HG02973 (cell line): ENCODE measurements at regions not wholly inside any gene's neighbourhood (a gene's known extent, or its start where the extent isn't known, plus 50 kb on each side); places are given as distances from the start of the nearest gene placed in this dataset.
"Not testable (repeated sequence)": the region's sequence is repeated elsewhere in the genome, so short reads cannot be mapped to it uniquely, and the experiment has no call there.

Source experiments
- ATAC-seq: cut with Tn5 transposase; IDR thresholded peaks from one replicate; pipeline ENCODE4 v1.9.1; 2021; ENCODE audit warnings: moderate library complexity; ENCODE audit not compliant: unreplicated experiment

DNA sequence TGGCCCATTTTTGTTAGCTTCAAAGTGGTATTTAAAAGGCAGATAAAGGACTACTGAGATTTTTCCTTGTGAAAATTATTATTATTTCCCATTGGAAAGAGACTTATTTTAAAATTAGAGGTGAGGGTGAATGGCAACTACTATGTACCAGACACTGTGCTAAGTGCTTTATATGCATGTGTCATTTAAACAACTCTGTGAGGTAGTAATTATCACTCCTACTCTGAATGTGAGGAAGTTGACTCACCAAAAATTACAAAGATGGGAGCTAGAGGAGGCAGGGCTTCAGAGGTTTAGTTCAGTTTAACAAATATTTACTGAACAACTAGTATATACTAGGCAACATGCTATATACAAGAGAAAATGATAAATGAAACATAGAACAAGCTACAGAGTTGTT lies 78.2 kb downstream of the MSL3 start:
- no peak for ATAC-seq

DNA sequence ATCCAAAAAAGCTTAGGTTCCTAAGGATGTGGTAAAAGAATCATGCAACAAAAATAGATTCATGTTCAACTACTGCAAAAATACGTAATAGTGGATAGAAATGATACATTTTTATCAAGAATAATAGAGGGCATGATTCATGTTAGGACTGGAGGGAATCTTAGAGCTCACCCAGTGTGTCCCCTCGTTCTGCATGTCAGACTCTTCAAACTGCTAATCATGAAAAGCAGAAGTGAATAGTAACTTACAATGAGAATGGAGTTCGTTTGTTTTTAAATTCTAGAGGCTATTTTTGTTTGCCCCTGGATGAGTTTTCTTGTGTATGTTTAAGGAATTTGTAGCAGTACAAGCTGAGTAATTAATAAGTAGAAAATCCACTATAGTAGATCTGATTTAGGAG lies 79.4 kb downstream of the MSL3 start:
- no peak for ATAC-seq

DNA sequence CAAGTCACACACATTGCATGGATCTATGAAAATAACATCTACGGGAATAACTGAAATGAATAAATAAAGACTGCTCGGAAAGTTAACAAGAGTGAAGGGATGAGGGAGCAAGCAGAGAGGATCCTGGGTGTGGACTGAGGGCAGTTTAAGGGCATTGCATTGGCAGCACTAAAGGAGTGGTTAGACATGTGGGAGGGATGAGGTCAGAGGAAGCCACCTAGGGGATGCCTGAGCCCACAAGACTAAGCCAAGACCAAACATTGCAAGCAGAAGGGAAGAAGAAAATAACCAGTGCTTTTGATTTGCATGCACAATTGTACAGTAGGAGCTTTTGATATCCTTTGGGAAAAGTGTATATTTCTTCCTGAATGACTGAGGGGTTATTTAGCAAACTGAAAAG lies 106.1 kb downstream of the MSL3 start:
- ATAC-seq: no peak

DNA sequence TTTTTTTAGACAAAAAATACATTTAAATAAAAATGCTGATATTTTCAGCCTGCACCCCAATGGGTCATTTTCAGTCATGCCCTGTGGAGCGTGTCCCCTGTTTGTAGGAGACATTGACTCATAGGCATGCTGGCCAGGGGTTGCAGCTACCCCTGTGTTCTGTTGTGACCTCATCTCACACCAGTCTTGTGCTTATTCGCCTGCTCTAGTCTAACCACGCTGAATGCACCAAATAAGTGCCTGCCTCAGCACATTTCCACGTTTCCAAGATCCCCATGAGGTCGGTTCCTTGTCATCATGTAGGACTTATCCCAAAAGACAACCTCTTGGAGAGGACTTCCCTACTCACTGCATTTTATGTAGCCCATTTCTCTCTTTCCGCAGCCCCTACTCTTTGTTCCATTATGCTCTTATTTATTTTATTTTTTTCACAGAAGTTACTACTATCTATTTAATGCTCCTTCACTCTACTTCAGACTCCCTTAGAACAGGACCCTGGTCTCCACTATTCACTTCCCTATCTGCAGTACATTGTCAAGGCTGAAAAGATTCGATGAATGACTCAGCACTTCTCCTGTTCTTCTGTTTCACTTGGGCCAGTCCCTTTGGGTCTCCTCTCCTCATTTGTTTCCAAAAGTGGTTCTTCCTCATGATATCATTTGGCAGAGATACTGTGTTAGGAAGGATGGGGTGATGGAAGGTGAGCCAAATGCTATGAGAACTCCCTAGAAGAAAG lies 109.7 kb downstream of the MSL3 start:
- no peak for ATAC-seq

DNA sequence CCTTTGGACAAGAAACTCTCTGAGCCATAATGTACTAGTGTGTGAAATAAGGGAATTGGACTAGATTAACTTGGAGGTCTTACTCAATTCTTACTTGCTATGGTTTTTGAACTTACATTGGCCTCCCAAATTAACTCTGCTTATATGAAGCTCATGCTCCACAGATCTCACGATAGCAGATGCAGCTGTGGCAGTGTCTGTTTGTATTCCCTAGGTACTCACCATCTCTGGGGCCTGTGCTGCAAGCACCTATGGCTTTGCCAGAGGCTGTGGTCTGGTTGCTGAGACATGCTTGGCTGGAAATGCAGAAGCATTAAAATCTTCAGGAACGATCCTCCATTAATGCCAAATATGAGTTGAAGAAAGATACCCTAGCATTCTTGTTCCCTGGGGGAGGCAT lies 112.8 kb downstream of the MSL3 start:
- no peak for ATAC-seq

DNA sequence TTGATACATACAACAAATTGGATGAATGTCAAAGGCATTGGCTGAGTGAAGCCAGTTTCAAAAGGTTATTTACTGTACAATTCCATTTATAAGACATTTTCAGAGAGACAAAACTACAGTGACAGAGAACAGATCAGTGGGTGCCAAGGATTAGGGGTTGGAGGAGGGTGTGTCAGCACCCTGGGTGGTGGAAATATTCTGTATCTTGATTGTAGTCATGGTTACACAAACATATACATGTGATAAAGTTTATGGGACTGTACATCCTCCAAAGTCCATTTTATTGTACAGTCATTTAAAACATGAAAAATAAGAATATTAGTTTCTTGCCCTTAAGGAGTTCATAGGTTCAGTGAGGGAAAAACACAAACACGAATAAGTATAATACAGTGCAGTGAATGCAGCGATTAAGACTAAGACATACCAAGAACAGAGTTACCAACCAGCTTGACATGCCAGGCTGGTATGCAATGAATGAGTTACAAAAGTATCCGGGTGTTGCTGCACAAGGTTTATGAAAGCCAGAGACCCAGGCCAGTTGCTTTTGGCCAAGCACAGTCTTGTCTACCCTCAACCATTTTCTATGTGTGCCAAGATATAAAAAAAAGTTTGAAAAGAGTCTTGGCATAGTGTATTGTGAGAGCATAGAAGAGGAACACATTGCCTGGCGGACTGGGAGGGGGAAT lies 123.6 kb downstream of the MSL3 start:
- no peak for ATAC-seq

DNA sequence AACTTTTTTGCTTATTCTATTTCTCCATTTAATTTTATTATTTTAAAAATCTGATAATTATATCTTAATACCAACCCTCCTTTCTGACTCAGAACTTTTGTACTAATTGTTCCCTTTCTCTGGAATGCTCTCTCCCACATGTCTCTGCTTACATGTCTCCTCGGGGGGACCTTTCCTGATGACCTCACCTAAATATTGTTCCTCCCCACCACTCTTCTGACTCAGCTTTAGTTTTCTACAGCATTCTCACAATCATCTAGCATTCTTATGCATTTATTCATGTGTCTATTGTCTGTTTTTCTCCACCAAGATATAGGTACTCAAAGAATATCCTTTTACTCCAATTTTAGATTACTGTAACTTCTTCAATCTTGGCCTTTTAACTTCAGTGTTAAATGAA lies 128.7 kb downstream of the MSL3 start:
- ATAC-seq: no peak

DNA sequence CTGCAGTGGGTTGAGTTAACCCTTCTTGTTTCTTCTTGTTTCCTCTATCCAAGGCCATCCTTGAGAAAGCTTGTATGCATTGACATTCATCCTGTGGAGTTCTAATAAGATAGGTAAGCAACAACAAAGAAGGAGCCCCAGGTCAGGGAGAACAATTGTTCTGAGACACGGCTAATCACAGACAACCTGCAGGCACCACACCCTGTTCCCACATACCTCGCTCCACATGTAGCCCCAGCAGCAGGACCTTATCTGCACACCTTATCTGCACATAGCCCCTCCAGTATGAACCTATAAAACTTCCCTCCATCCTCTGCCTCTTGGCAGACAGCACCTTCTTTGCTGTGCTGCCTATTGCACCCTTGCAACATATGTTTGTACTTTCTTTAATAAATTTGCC lies 129.1 kb downstream of the MSL3 start:
- ATAC-seq: no peak

DNA sequence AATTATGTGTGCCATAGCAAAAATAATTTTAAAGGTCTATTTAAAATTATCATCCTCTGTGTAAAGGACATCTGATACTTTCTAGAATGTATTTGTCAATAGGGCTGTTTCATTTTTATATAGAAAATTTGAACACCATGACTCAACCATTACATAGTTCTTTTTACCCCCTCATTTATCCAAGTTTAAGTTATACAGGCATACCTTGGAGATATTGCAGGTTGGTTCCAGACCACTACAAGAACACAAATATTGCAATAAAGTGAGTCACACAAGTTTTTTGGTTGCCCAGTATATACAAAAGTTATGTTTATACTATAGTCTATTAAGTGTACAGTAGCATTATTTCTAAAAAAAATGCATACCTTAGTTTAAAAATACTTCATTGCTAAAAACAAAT lies 130.4 kb downstream of the MSL3 start:
- no peak for ATAC-seq

DNA sequence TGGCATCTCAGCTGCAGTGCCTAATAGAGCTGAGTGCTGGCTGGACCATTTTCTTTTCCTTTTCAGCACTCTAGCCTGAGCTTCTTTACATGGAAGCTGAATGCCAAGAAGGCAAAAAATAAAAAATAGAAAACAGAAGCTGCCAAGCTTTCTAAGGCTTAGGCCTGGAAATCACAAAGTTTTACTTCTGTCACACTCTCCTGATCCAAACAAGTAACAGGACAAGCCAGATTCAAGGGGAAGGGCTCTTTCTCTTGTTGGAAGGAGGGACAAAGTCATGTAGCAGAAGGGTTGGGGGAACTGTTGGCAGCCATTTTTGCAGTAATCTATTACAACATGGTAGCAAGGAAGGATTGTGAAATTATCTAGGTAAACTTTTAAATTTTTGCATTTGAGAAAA lies 131.8 kb downstream of the MSL3 start:
- no peak for ATAC-seq

DNA sequence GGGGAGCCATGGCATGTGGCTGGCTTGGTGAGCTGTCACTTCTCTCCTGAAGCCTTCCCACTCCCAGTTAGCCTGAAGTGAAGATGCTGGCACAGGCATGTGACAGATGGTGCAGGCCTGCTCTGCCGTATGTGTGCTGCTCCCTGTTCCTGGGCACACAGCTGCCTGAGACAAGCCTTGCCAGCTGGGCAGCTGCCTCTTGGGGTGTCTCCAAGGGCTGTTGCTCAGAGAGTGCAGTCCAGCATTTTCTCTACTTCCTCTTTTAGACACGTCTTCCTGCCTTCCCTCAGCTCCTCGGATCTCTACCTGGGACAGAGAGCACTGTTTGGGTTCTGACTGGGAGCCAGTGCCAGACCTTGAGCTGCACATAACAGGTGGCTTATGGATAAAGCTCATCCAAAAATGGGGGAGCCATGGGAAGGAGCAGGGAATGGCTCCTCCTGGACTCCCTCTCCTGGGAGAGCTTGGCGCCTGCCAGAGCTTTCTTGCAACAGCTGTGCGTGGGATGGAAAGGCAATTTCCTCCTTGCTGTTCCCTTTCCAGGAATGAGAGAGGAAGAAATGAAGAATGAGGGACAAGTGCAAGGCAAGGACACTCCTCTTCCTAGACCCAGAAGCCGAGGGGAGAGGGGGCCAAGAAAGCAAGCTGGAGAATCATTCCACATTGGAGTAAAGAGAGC lies 132.9 kb downstream of the MSL3 start:
- no peak for ATAC-seq

DNA sequence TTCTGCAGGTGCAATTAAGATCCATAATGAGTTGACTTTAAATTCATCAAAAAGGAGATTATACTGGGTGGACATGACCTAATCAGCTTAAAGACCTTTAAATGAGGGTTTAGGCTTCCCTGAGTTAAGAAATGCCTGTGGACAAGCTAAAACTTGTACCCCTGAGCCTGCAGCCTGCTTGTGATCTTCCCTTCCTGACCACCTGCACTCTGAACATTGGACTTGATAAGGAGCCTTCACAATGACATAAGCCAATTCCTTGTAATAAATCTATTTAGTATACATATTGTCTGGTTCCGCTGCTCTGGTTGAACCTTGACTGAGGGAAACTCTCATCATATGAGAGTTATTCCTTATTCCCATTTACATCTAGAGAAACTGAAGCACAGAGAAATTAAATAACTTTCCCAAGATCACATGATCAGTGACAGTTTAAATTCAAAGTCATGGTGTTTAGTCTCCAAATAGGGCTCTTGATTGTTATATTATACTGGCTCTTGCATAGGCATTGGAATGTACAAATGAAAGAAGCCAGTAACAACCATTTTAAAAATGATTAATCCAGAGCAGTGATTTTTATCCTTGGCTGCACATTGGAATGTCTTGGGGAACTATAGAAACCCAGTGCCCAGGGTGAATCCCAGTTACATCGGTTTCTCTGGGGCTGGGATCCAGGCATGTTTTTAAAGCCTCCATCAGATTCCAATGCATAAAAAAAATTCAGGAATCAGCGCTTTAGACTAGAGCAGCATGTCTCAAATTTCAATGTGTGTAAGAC lies 136.1 kb downstream of the MSL3 start:
- ATAC-seq: no peak

DNA sequence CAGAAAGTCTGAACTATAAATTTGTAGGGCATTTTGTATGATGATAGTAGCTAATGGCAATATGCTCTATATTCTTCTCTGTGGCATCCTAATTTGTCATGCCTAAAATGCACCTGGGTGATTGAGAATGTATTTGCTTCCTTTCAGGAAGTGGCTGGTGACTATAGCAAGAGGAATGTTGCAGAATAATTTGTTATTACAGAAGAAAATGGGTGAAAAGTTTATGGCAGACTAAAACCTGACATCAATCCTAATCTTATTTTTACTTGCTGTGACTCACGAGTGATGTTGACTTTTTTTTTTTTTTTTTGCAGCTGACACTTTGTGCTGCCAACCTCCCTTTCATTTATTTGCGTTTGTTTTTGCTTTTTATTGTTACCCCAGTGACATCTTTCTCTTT lies 141.1 kb downstream of the MSL3 start:
- ATAC-seq: no peak

DNA sequence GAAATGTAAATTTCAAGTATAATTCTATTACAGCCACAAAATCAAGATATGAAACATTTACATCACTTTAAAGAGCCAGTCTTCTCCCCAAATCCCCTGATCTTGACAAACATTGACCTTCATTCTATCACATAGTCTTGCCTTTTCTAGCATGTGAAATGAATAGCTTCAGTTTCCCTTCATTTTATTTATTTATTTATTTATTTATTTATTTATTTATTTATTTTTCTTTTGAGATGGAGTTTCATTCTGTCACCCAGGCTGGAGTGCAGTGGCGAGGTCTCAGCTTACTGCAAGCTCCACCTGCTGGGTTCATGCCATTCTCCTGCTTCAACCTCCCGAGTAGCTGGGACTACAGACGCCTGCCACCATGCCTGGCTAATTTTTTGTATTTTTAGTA lies 147.9 kb downstream of the MSL3 start:
- ATAC-seq: not testable (repeated sequence)

DNA sequence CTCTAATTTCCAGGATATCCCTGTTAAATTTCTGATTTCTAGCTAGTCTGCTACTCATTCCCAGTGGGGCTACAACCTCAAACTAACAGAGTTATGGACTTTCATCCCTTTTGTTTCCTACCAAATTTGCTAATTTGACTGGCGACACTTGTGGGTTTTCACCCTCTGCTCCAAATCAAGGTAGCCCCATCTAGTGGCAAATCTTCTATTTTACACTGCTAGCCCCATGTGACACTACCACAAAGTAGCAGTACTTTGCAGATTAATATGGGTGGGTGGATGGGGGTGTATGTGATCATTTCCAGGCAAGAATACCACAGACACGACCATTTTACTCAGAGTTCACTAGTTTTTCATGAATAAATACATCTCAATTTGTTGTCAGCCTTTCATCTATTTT lies 150.3 kb downstream of the MSL3 start:
- peak; percentile 59 for ATAC-seq

DNA sequence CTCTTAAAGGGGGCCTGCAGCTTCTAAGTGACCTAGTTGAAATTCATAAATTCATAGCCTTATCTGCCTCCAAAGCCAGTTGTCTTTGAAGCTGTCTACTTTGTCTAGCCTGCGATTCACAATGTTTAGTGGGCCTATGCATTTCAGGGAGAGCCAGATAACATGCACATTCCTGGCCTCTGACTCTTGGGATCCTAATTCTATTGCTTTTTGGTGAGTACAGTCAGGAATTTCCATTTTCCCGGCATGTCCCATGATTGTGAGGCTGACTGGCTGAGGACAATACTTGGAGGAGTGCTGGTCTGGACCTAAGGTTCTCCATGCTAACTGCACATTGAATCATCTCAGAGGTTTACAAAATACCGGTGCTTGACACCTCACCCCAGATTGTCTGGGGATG lies 155.0 kb downstream of the MSL3 start:
- no peak for ATAC-seq

DNA sequence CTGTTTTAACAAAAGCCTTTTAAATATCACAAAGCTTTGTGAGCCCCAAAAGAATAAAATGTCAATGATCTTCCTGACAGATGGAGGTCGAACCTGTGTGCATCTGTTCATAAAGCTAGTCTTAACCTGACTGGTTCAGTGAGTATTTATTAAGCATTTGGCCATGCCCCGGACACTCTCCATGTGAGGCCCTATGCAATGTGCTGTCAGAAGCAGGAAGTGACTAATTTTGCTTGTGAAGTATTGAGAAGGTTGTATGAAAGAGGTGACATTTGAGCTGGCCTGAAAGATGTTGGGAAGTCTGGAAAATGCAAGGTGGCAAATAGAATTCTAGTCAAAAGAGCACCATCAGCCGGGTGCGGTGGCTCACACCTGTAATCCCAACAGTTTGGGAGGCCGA lies 171.4 kb downstream of the MSL3 start:
- no peak for ATAC-seq

DNA sequence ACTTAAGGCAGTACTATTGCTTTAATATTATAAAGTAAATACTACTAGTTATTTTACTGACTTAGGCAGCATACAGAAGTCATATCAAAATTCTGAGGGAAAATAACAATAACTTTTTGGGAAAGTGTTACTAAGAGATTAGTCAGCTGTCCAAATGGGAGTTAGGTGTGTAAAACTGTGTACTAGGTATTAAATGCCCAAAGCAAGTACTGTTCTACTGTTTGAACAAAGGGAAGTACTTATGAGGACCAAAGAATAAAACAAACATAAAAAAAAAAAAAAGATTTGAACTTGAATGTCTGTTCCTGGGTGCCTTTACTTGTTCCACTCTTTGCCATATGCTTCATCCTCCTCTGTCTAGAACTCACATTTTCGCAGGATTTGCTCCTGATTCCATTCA lies 174.4 kb downstream of the MSL3 start:
- ATAC-seq: no peak

DNA sequence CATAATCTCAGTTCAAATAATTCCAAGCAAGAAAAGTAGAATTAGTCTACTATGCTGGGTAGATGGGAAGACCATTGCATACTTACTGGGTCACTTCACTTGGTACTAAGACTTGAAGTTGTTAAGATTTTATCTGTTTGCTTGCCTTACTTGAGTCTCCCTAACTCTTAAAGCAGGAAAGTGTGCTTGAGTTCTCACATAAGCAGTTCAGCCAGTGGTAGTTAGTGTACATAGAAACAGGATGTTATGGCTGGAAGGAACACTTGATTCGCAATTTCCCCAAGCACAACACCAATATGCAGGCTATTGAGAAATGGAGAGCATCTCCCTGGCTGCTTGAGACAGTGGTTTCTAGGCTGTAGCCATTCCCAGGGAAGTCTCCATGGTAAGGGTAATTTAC lies 176.1 kb downstream of the MSL3 start:
- no peak for ATAC-seq

DNA sequence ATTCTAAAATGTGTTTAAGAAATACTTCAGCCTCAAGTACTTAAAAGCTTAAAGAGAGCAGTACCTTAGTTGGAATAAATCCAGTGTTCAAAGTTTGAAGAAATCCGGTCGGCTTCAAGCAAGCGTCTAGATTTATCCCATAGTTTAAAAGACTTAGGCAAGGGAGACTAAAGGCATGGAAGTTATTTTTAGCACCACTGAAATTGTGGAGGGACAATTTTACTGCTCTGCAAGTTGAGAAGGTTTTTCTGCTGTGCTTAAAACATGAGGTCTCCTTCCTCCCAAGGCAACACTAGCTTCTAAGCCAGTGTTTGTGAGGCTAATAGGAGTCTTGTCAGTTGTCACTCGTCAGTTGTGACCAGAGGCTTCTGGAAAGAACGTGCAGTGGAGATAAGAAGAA lies 183.5 kb downstream of the MSL3 start:
- ATAC-seq: no peak

DNA sequence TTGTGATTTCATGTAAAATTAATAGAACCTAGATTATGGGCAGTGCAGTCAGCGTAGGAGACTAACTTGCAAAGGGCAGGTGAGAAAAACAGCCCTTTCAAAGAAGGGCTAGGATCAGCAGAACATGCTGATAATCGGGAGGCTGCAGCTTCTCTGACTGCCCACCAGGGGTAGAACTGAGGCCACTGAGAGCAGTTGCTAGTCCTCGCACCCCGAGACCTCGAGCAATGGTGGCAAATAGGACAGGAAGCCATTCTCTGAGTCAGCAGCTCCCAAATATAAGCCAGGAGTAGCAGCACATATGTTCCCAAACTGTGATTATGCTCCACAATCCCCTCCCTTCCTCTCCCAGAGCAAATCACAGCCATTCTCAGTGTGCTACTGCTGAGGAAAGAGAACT lies 186.5 kb downstream of the MSL3 start:
- no peak for ATAC-seq

DNA sequence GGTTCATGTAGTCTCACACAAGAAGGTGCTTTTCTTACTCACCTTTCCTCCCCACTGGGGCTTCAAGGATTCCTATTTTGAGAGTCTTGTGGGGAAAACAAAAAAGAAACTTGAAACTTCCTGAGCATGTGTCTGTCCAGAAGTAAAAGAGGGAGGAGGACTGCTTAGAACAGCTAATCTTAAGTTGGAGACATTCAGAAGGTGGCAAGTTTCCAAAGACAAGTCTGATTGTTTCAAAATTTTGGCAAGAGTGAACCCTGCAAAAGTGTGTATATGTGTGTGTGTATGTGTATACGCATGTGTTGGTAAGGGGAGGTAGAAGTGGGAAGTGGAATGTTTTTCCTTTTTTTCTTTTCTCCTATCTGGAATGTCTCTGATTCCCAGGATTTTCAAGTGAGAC lies 189.0 kb upstream of the FRMPD4 start:
- no peak for ATAC-seq
